Endothelial cell of umbilical vein (primary cell): ENCODE measurements at regions not wholly inside any gene's neighbourhood (a gene's known extent, or its start where the extent isn't known, plus 50 kb on each side); places are given as distances from the start of the nearest gene placed in this dataset.

Experiments used
- BruUV-seq: library from RNA; stranded (reverse); fragments of 400-500 nt; replicated peaks from 2 replicates; lab custom pipeline; 2021; lab: Mats Ljungman, UMichigan
- CTCF ChIA-PET: fragments of 300-600, 350-600 bp; sonication (Branson Sonifier 250); formaldehyde crosslinking; loops from one replicate; lab custom pipeline; 2021; ENCODE audit warnings: antibody characterized with exemption, inconsistent platforms; lab: Charles Lee
- POLR2A ChIA-PET: fragments of 300-600, 350-600 bp; sonication (Branson Sonifier 250); formaldehyde crosslinking; loops from one replicate; lab custom pipeline; 2021; ENCODE audit warnings: antibody characterized with exemption, inconsistent platforms; lab: Charles Lee
- DNase-seq: peaks from one replicate; pipeline ENCODE4 v3.0.0-alpha.2; 2011; ENCODE audit warnings: low read depth, low spot score
- FAIRE-seq: peaks from 2 replicates; lab custom pipeline; 2011; peaks lifted over from hg19 to GRCh38; lab: Jason Lieb, UNC
- H2AFZ ChIP-seq: 2 replicates; pipeline ENCODE4 v1.6.0; 2012; ENCODE audit warnings: low read depth, low read length, control low read depth, inconsistent platforms
- H3K27ac ChIP-seq: 2 replicates; pipeline ENCODE4 v1.5.1; 2011; ENCODE audit warnings: low read depth, mild to moderate bottlenecking, control low read depth, low read length, moderate library complexity; ENCODE audit not compliant: insufficient read depth
- H3K27me3 ChIP-seq, 2 experiments: 2 replicates each; pipeline versions ENCODE4 v1.6.0 to v1.6.1; 2011; ENCODE audit warnings: low read length in 2 of 2, mixed read lengths in 1 of 2; ENCODE audit not compliant: control insufficient read depth in 2 of 2, insufficient read depth in 2 of 2
- H3K36me3 ChIP-seq, 2 experiments: 2 replicates in 1 of 2; 3 replicates in 1 of 2; pipeline ENCODE4 v1.5.1; 2011; ENCODE audit warnings: low read length in 2 of 2, mild to moderate bottlenecking in 1 of 2, moderate library complexity in 1 of 2; ENCODE audit not compliant: control insufficient read depth in 2 of 2, insufficient read depth in 2 of 2; ENCODE audit errors: extremely low read depth in 1 of 2
- H3K4me1 ChIP-seq: 3 replicates; pipeline ENCODE4 v1.5.1; 2011; ENCODE audit warnings: mild to moderate bottlenecking, low read length; ENCODE audit not compliant: control insufficient read depth, insufficient read depth; ENCODE audit errors: extremely low read depth
- H3K4me2 ChIP-seq: 2 replicates; pipeline ENCODE4 v1.6.1; 2011; ENCODE audit warnings: low read length, control low read depth, mixed read lengths; ENCODE audit not compliant: insufficient read depth
- H3K4me3 ChIP-seq, 3 experiments: fragments of 200-600 bp in 1 of 3; sonication (generic), shearing (Covaris generic) in 1 of 3; replicated peaks in 1 of 3; 2 replicates each; pipeline ENCODE4 v1.5.1; 2011 to 2016; ENCODE audit warnings: control low read depth in 3 of 3, low read length in 3 of 3, mild to moderate bottlenecking in 2 of 3, inconsistent platforms in 1 of 3, low read depth in 1 of 3, moderate library complexity in 1 of 3; ENCODE audit not compliant: insufficient read depth in 1 of 3
- H3K79me2 ChIP-seq: 2 replicates; pipeline ENCODE4 v1.6.0; 2012; ENCODE audit warnings: low read length, inconsistent platforms; ENCODE audit not compliant: control insufficient read depth, insufficient read depth
- H3K9ac ChIP-seq: replicated peaks from 2 replicates; pipeline ENCODE3; 2011; ENCODE audit warnings: low read length, control low read depth; ENCODE audit not compliant: insufficient read depth; ENCODE audit errors: extremely low read depth
- H3K9me1 ChIP-seq: replicated peaks from 3 replicates; pipeline ENCODE4 v1.6.0; 2011; ENCODE audit warnings: mild to moderate bottlenecking, low read length; ENCODE audit not compliant: control insufficient read depth, insufficient read depth; ENCODE audit errors: extremely low read depth
- H3K9me3 ChIP-seq: replicated peaks from 2 replicates; pipeline ENCODE4 v1.5.1; 2012; ENCODE audit warnings: low read length, inconsistent platforms; ENCODE audit not compliant: control insufficient read depth, insufficient read depth
- H4K20me1 ChIP-seq: replicated peaks from 2 replicates; pipeline ENCODE3; 2011; ENCODE audit warnings: mild to moderate bottlenecking, low read length; ENCODE audit not compliant: control insufficient read depth, insufficient read depth; ENCODE audit errors: extremely low read depth
- EZH2 ChIP-seq: IDR thresholded peaks from 2 replicates; pipeline ENCODE4 v1.6.1; 2012; ENCODE audit warnings: borderline replicate concordance, low read depth, mild to moderate bottlenecking, moderate library complexity, low read length, inconsistent platforms; ENCODE audit not compliant: severe bottlenecking
- FOS ChIP-seq: IDR thresholded peaks from 2 replicates; pipeline ENCODE4 v1.6.1; 2011; ENCODE audit warnings: mild to moderate bottlenecking, low read length, moderate library complexity, borderline replicate concordance; ENCODE audit not compliant: insufficient read depth
- GATA2 ChIP-seq: IDR thresholded peaks from 2 replicates; pipeline ENCODE4 v1.7.0; 2011; ENCODE audit warnings: low read depth, mild to moderate bottlenecking, moderate library complexity, mixed read lengths, low read length; ENCODE audit not compliant: insufficient read length, insufficient read depth
- JUN ChIP-seq: IDR thresholded peaks from 2 replicates; pipeline ENCODE4 v1.6.1; 2011; ENCODE audit warnings: borderline replicate concordance, low read depth; ENCODE audit not compliant: insufficient read length, insufficient read depth
- MYC ChIP-seq: IDR thresholded peaks from one replicate; pipeline ENCODE4 v1.6.1; 2011; ENCODE audit warnings: mild to moderate bottlenecking, low read depth, low read length
- POLR2A ChIP-seq: IDR thresholded peaks from 2 replicates; pipeline ENCODE4 v1.6.1; 2012; ENCODE audit warnings: low read depth, mild to moderate bottlenecking, control low read depth, low read length
- POLR2AphosphoS5 ChIP-seq: IDR thresholded peaks from 2 replicates; pipeline ENCODE4 v1.6.1; 2012; ENCODE audit warnings: low read depth, mild to moderate bottlenecking, control low read depth, low read length, moderate library complexity; ENCODE audit not compliant: insufficient read depth
- dilution Hi-C: fragments of 300-500 bp; cut with MboI; formaldehyde crosslinking; loops from one replicate; pipeline ENCODE4 v1.15.0; 2019; ENCODE audit warnings: low sequenced_read_pairs; ENCODE audit not compliant: extremely low pct_ligation_motif_present
- intact Hi-C: fragments of 100-400 bp; cut with micrococcal nuclease; formaldehyde crosslinking; loops from one replicate; pipeline ENCODE4 v1.10.0; 2022
- TF ChIP-seq, protein P1 (sequence below): IDR thresholded peaks from 2 replicates; pipeline ENCODE4 v1.6.1; 2011; ENCODE audit not compliant: insufficient read depth, insufficient read length
- TF ChIP-seq, protein P2 (sequence below), 2 donors: IDR thresholded peaks; 1 replicate in 1 of 2; 2 replicates in 1 of 2; pipeline ENCODE4 v1.5.1; 2011; ENCODE audit warnings: low read length in 2 of 2, mild to moderate bottlenecking in 2 of 2, moderate library complexity in 2 of 2, control low read depth in 1 of 2, inconsistent platforms in 1 of 2, low read depth in 1 of 2; ENCODE audit not compliant: insufficient read depth in 1 of 2; ENCODE audit errors: extremely low read depth in 1 of 2

DNA sequence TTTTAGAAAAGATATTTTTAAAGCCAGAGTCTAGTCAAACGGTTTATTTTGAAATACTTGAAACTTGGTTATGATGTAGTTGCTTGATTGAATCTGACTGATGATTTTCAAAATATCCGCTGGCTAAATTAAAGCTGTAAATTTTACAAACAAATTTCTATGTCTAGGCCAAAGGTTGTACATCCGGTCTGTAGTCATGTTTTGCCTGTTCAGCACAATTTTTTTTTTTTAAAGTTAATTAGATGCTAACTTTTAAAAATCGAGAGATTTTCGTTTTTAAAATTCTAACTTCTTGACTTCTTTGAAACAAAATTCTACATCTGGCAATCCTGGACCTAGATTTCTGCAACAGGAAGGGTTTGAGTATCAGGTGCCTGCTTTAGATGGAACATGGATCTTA lies 412.4 kb downstream of the TXNL1 start:
- H3K4me1 ChIP-seq, result no peaks in the 10 kb centered on the region
- no peaks in the 10 kb centered on the region for H3K9me3 ChIP-seq
- no peaks in the 10 kb centered on the region for H3K27me3 ChIP-seq
- H3K4me3 ChIP-seq, result no peak overlapping the region
- CTCF ChIA-PET, result interaction anchor here (0.7 kb wide), 1 partner anchor 26 kb away, joined by 3 read pairs; no protein-coding TSS in a partner anchor
- H3K9me1 ChIP-seq, result no peaks in the 10 kb centered on the region
- DNase-seq (no peak), FAIRE-seq (no peak)
- TF ChIP-seq EZH2, result no peak
- dilution Hi-C loops, result no loop called here
- no peak overlapping the region for H2AFZ ChIP-seq
- no peak overlapping the region for H3K4me2 ChIP-seq
- intact Hi-C loops, result no loop called here
- POLR2A ChIA-PET, result no interaction called here
- no peaks in the 10 kb centered on the region for H4K20me1 ChIP-seq
- BruUV-seq, result no TSS peak
- no peaks in the 10 kb centered on the region for H3K36me3 ChIP-seq
- no peak overlapping the region for H3K27ac ChIP-seq
- no peaks in the 10 kb centered on the region for H3K79me2 ChIP-seq
- H3K9ac ChIP-seq, result no peak overlapping the region

GRCh38 chr18:56224669-56225561 lies 413.5 kb downstream of the TXNL1 start:
- Histone ChIP-seq H3K9me3 (no peaks in the 10 kb centered on the region), H3K27me3 (no peaks in the 10 kb centered on the region), H2AFZ (no peak overlapping the region), H4K20me1 (no peaks in the 10 kb centered on the region), H3K4me3 (no peak overlapping the region), H3K4me1 (no peaks in the 10 kb centered on the region), H3K79me2 (no peaks in the 10 kb centered on the region), H3K36me3 (no peaks in the 10 kb centered on the region), H3K9me1 (no peaks in the 10 kb centered on the region), H3K4me2 (no peak overlapping the region), H3K27ac (no peak overlapping the region), H3K9ac (no peak overlapping the region)
- BruUV-seq, result no TSS peak
- ChIA-PET CTCF (interaction anchor here (1.4 to 1.6 kb wide), 2 partner anchors 13 to 116 kb away, joined by 3 read pairs; no protein-coding TSS in a partner anchor), POLR2A (no interaction called here)
- TF ChIP-seq FOS, result no peak
- no peak for TF ChIP-seq JUN
- no peak for TF ChIP-seq POLR2AphosphoS5
- TF ChIP-seq, protein P1, sequence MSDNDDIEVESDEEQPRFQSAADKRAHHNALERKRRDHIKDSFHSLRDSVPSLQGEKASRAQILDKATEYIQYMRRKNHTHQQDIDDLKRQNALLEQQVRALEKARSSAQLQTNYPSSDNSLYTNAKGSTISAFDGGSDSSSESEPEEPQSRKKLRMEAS, result no peak
- TF ChIP-seq, protein P2, sequence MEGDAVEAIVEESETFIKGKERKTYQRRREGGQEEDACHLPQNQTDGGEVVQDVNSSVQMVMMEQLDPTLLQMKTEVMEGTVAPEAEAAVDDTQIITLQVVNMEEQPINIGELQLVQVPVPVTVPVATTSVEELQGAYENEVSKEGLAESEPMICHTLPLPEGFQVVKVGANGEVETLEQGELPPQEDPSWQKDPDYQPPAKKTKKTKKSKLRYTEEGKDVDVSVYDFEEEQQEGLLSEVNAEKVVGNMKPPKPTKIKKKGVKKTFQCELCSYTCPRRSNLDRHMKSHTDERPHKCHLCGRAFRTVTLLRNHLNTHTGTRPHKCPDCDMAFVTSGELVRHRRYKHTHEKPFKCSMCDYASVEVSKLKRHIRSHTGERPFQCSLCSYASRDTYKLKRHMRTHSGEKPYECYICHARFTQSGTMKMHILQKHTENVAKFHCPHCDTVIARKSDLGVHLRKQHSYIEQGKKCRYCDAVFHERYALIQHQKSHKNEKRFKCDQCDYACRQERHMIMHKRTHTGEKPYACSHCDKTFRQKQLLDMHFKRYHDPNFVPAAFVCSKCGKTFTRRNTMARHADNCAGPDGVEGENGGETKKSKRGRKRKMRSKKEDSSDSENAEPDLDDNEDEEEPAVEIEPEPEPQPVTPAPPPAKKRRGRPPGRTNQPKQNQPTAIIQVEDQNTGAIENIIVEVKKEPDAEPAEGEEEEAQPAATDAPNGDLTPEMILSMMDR (IDR thresholded peaks at IDR 0.05; ENCODE audit: extremely low read depth in 1 of 2, insufficient read depth in 1 of 2, low read depth in 1 of 2, low read length in 2 of 2), result no peak
- TF ChIP-seq MYC, result no peak
- TF ChIP-seq GATA2, result no peak
- TF ChIP-seq EZH2, result no peak
- TF ChIP-seq POLR2A, result no peak
- intact Hi-C loops, result no loop called here
- dilution Hi-C loops, result no loop called here
- DNase-seq, result no peak
- FAIRE-seq, result no peak
